GM21423 (cell line): ENCODE measurements at regions not wholly inside any gene's neighbourhood (a gene's known extent, or its start where the extent isn't known, plus 50 kb on each side); places are given as distances from the start of the nearest gene placed in this dataset.

Source experiments
- ATAC-seq: cut with Tn5 transposase; IDR thresholded peaks from one replicate; pipeline ENCODE4 v1.9.1; 2021; ENCODE audit warnings: mild to moderate bottlenecking, moderate library complexity; ENCODE audit not compliant: unreplicated experiment

GRCh38 chr2:226623587-226624368 lies 175.8 kb downstream of the IRS1 start:
- ATAC-seq, result no peak

DNA sequence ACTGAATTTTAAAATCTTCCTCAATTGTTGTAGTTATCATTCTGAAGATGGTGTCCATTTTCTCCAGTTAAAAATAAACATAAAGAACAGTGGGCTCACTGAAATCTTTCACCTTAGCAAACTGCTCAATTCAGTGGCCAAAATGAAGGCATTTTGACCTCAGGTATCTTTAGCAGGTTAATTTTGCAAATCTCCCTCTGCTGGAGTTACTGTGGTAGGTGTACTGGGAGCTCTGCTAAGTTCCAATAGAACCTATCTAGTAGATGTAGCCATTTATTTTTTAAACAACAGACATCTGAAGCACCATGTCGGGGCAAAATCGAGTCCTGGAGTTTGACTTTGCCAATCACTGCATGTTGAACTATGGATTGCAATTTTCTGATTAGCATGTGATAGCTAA lies 177.1 kb downstream of the IRS1 start:
- no peak for ATAC-seq

GRCh38 chr2:226620176-226620575 lies 179.4 kb downstream of the IRS1 start:
- ATAC-seq, result no peak

GRCh38 chr2:226619707-226620106 lies 179.9 kb downstream of the IRS1 start:
- no peak for ATAC-seq

DNA sequence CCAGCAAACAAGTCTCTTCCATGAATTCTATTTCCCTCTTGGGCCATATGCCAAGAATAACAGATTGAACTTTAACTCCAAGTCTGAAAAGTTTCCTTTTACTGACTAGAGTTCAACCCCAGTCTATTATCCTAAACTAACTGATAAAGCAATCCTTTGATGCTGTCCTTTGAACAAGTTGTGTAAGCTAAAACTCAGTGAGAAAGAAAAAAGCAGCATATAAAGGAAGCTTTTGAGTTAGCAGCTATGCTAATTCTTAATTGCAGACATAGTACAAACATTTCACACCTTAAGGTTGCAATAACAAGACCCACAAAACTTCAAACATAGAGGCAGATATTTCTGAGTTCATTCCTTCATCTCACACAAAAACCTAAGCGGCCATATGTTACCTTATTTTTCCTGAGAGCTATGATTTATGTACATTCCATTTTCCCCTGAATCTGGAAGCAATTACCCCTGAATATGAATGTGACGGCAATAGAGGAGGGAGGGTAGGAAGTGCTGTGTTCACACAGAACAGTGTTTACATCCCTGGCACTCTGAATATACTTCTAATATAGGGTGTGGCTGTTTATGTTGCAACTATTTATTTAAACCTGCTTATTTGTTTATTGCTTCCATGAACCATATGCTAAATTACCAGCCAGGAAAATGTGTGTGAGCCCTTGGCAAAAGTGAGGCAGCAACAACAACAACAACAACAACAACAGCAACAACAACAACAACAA lies 180.6 kb downstream of the IRS1 start:
- no peak for ATAC-seq

GRCh38 chr2:226618544-226618874 lies 181.1 kb downstream of the IRS1 start:
- ATAC-seq, result no peak

DNA sequence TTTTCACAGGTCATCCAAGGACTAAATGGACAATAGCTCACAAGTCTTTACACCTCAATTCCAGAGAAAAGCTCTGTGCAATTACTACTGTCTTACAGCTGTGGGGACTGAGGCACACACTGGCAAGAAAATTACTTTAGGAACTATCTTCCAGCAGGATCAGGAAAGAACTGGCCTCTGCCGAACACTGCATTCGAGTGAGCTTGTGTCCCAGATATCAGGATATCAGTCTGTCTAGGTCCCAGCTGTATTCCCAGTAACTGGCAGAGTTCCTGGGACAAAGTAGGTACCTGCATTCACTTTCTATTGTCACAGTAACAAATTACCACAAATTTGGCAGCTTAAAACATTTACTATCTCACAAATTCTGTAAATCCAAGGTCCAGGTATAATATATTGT lies 183.7 kb downstream of the IRS1 start:
- ATAC-seq, result no peak

GRCh38 chr2:226611944-226612318 lies 187.7 kb downstream of the IRS1 start:
- ATAC-seq, result no peak

DNA sequence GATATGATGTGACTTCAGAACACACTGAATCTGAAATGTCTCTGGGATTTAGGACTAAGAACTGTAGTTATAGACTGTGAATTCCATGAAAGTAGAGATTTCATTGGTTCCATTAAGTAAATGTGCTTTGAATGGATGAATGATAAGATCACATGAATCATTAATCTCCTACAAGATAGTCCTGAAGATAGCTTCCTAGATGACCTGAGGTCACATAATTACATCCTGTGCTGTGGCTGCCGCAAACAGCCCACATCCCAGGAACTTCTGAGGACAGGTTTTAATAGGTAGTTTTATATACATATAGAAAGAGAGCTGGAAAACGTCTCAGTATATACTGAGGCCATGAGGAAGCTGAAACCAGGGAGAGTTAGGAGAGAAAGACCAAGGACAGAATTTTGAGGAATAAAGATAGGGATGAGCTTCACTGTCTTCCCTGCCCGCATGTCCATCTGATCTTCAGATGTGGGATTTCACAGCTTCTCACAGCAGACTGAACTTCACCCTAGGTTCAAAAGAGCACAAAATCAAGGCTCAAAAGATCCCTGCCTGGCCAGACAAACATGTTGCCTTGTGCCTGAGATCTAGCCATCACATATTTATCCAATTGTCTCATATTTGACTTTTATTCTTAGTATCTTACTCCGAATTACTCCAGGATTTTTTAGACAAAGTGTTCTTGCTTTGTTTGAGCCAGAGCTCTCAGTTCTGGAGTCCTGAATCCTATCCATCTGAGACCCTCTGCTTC lies 188.2 kb downstream of the IRS1 start:
- ATAC-seq, result no peak

- no peak for ATAC-seq
Measured at GRCh38 chr2:226609366-226609765, 190.3 kb downstream of the IRS1 start.

GRCh38 chr2:226608451-226608850 lies 191.2 kb downstream of the IRS1 start:
- ATAC-seq, result no peak

DNA sequence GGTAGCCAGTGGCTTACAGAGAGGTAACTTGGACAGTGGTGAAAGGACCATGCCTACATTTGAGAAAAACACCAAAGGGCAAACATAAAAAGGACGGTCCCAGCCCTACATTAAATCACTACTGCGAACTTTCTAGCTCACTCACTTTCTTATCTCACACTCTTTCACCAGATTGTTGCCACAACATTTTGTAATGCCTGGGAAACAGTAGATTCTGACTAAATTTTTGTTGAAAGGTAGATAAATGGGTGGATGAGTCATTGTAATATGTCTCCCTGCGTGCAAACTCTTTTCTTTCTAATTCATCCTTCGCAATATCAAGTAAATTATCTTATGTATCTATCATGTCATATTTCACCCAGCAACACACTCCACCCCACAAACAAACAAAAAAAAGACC lies 192.2 kb downstream of the IRS1 start:
- ATAC-seq, result no peak

DNA sequence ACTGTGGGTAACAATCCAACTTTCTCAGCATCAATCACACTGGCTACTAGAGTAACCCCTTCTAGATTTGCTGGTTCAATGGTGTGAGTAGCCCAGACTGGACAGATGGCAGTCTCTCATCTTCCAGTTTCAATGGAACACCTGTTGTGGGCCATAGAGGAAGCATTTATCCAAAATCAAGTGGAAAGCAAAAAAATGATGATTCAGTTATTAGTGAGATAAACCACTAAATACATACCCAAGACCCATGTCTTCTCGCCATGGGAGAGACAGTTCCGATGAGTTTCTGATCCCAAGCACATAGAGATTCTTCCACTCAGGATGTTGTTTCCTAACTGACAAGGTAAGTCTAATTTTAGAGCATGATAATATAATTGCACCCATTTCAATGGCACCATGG lies 194.0 kb downstream of the IRS1 start:
- no peak for ATAC-seq

DNA sequence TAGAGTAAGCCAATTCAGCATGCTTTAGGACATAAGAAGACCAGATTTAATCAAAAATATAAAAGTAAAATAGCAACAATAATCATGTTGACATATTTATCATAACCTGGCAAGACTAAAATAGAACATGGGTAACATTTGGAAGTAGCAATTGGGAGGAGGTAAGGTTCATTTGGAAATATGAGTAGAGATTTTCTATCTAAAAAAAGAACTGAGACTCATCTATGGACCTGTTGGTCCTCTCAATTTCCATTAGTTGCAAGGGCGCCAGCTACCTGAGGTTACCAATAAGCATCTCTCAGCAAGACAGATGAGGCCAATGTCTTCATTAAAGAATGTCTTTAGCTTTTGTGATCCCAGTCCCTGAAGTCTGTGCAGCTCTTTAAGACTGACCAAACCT lies 196.0 kb downstream of the IRS1 start:
- ATAC-seq, result no peak

DNA sequence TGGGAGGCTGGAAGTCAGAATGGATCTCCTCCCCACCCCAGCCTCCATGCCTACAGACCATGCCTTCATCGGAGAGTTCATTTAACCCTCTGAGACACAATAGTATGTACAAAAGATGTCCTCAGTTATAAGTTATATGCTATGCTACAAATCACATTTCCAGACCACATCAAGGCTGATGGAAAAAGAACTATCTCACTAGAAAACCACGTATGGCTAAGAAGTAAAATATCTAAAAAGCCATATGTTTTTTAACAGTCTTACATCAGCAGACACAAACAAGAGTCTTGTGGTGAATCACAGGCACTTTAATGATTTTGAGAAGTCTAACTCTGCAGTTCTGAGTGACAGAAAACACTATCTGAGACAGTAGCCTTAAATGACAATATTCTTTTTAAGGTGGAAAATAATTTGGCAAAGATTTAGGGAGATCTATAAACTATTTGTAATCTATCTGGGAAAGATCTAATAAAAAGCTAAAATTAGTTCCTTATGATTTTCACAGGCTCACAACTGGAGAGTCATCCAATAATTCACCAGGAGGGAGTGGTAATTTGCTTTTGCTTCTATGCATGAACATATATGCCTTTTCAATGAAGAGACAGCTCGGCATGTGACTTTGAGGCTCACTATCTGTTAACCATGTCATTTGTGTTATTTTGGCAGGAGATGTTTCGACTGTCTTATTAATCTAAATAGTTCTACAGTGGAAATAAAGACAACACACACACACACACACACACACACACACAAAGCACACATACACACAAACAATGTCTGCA lies 197.5 kb downstream of the IRS1 start:
- no peak for ATAC-seq

DNA sequence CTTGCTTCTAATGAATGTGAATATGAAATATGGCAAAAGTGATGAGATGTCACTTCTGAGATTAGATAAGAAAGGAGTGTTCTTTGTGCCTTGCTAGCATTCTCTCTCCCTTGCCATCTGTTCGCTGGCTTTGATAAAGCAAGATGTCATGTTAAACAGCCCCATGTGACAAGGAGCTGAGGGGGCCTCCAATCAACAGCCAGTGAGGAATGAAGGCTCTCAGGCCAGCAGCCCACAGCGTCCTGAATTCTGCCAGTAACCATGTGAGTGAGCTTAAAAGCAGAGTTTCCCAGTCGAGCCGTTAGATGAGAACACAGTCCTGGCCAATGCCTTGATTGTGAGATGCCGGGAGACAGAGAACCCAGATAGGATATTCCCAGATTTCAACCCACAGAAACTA lies 198.8 kb downstream of the IRS1 start:
- ATAC-seq, result no peak

DNA sequence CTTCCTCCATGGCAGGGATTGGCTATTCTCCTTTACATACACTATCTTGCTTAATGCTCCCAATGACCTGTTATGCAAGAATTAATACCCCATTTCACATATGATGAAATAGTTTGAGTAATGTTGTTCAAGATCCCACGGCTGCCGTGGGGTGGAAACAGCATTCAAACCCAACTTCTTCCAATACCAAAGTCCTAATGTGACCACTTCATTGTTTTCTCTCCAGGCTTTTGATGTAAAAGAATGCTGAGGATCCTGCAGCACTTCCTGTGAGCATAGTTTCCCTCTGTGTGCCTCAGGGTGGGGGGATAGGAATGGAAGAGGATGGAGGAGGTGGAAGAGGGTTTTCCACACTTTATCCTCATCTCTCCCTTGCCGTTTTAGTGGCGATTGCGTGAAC lies 199.4 kb downstream of the IRS1 start:
- no peak for ATAC-seq

GRCh38 chr2:226589043-226589442 lies 210.6 kb downstream of the IRS1 start:
- no peak for ATAC-seq

GRCh38 chr2:226585130-226585561 lies 214.5 kb downstream of the IRS1 start:
- no peak for ATAC-seq

GRCh38 chr2:226584518-226585055 lies 215.0 kb downstream of the IRS1 start:
- ATAC-seq, result no peak

DNA sequence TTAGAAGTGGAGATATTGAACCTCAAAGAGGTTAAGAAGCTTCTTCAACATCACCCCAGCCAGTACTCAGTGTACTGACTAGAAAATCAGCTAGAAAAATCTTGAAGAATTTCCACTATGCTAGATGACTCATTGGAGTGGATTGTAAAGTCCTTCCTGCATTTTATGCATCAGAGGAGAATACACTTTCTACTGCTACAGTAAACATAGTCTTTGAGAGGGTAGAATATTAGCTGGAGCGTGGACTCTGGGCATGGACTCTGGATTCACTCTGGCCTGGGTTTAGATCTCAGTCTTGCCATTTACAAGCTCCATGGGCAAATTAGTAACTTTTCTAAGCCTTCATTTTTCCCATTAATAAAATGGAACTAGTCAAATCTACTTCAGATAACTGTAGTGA lies 215.9 kb downstream of the IRS1 start:
- no peak for ATAC-seq
